Gastroesophageal sphincter (tissue), 3 donors: ENCODE measurements at regions not wholly inside any gene's neighbourhood (a gene's known extent, or its start where the extent isn't known, plus 50 kb on each side); places are given as distances from the start of the nearest gene placed in this dataset.

ENCODE experiments used
- POLR2AphosphoS5 ChIP-seq: sonication (generic); formaldehyde crosslinking; IDR thresholded peaks from one replicate; pipeline ENCODE4 v1.6.1; 2017; ENCODE audit warnings: antibody characterized with exemption
- TF ChIP-seq, protein P1 (sequence below), 4 experiments: fragments of 200-600 bp in 2 of 4; fragments of 450-650 bp in 2 of 4; sonication (generic) in 1 of 4; IDR thresholded peaks; one replicate each; pipeline ENCODE4 v1.5.1; 2017 to 2019; ENCODE audit warnings: antibody characterized with exemption in 4 of 4, mild to moderate bottlenecking in 2 of 4, moderate library complexity in 2 of 4

DNA sequence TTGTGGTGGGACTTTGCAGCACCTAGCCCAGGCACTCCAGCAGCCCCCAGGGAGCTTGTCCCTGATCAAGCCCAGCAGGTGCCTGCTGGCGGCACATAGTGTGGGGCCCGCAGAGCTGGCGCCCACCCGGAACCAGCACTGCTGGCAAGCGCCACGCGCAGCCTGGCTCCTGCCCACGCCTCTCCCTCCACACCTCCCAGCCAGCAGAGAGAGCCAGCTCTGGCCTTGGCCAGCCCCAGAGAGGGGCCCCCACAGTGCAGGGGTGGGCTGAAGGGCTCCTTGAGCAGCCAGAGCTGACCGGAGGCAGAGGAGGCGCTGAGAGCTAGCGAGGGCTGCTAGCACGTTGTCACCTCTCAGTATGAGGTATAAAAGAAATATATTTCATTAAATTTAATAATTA, 716.5 kb upstream of the MAP3K7 start:
- TF ChIP-seq, protein P1, sequence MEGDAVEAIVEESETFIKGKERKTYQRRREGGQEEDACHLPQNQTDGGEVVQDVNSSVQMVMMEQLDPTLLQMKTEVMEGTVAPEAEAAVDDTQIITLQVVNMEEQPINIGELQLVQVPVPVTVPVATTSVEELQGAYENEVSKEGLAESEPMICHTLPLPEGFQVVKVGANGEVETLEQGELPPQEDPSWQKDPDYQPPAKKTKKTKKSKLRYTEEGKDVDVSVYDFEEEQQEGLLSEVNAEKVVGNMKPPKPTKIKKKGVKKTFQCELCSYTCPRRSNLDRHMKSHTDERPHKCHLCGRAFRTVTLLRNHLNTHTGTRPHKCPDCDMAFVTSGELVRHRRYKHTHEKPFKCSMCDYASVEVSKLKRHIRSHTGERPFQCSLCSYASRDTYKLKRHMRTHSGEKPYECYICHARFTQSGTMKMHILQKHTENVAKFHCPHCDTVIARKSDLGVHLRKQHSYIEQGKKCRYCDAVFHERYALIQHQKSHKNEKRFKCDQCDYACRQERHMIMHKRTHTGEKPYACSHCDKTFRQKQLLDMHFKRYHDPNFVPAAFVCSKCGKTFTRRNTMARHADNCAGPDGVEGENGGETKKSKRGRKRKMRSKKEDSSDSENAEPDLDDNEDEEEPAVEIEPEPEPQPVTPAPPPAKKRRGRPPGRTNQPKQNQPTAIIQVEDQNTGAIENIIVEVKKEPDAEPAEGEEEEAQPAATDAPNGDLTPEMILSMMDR (IDR thresholded peaks at IDR 0.05) = no peak
- no peak for TF ChIP-seq POLR2AphosphoS5
